Kidney (tissue), 13 donors: ENCODE measurements at regions not wholly inside any gene's neighbourhood (a gene's known extent, or its start where the extent isn't known, plus 50 kb on each side); places are given as distances from the start of the nearest gene placed in this dataset.

ENCODE experiments used
- DNase-seq, 5 donors: peaks; one replicate each; pipeline ENCODE4 v3.0.0-alpha.2; 2013 to 2020
- FAIRE-seq: peaks from 2 replicates; lab custom pipeline; 2012; peaks lifted over from hg19 to GRCh38; lab: Jason Lieb, UNC
- H3K27ac ChIP-seq, 2 donors: one replicate each; pipeline ENCODE4 v1.7.0; 2013; ENCODE audit warnings: low read depth in 2 of 2, low read length in 2 of 2, inconsistent platforms in 1 of 2
- H3K27me3 ChIP-seq: one replicate; pipeline ENCODE4 v1.7.1; 2013; ENCODE audit warnings: low read length, inconsistent platforms; ENCODE audit not compliant: control insufficient read depth, insufficient read depth
- H3K36me3 ChIP-seq, 3 donors: one replicate each; pipeline versions ENCODE4 v1.7.0 to v1.7.1; 2013; ENCODE audit warnings: low read length in 3 of 3, control low read depth in 1 of 3, inconsistent platforms in 1 of 3; ENCODE audit not compliant: insufficient read depth in 3 of 3, control insufficient read depth in 2 of 3
- H3K4me1 ChIP-seq, 3 donors: one replicate each; pipeline versions ENCODE4 v1.7.0 to v1.7.1; 2013; ENCODE audit warnings: low read length in 3 of 3, inconsistent platforms in 1 of 3, low read depth in 1 of 3; ENCODE audit not compliant: control insufficient read depth in 2 of 3, insufficient read depth in 2 of 3
- H3K4me3 ChIP-seq, 3 donors: one replicate each; pipeline versions ENCODE4 v1.7.0 to v1.8.1; 2013; ENCODE audit warnings: low read length in 3 of 3, control low read depth in 1 of 3, inconsistent platforms in 1 of 3
- H3K9ac ChIP-seq, 3 donors: one replicate each; pipeline versions ENCODE4 v1.7.0 to v1.7.1; 2013; ENCODE audit warnings: low read length in 3 of 3, control low read depth in 1 of 3, inconsistent platforms in 1 of 3
- H3K9me3 ChIP-seq, 3 donors: one replicate each; pipeline versions ENCODE4 v1.7.0 to v1.7.1; 2013; ENCODE audit warnings: low read length in 3 of 3, control low read depth in 1 of 3, inconsistent platforms in 1 of 3; ENCODE audit not compliant: control insufficient read depth in 2 of 3, insufficient read depth in 1 of 3
- intact Hi-C: fragments of 100-400 bp; cut with DNase I; formaldehyde crosslinking; loops from one replicate; pipeline ENCODE4 v1.11.1; 2022
- TF ChIP-seq, protein P1 (sequence below): IDR thresholded peaks from 3 replicates; pipeline ENCODE4 v1.5.1; 2012; ENCODE audit warnings: mild to moderate bottlenecking, moderate library complexity, borderline replicate concordance; ENCODE audit not compliant: insufficient read depth; ENCODE audit errors: extremely low read depth
- donor health status: control.
- donor health status: control.
- donor health status: control.
- donor health status: control.
- donor health status: control.
- donor health status: DM: yes; HTN: yes; CAD: no.
- donor health status: Normal renal cell carcinoma (clear cell type).

DNA sequence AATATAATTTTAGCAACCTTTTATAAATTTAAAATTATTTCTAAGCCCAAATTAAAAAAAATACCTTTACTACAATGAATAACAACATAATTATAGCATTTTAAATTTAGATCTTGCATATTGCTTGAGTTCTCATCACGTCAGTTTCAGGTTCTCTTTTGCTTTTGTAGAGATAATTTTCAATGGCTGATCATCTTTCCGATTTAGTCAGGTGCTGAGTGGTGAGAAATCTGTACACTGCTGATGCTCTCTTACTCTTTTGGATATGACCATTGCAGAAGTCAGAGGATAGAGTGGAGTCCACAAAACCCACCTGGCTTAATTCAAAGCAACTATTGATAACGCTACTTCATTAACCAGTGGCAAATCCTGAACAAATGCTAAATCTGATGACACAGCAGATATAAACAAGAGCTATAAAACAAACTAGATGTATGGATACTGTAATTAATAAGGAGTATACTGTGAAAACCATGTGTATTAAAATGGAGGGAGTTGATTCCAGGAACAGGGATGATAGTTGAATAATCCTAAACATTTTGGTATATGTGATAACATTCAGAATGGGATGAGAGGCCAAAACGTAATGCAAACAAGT lies 394.8 kb downstream of the CSNK1G3 start:
- no peak for DNase-seq
- H3K9me3 ChIP-seq, result no peaks in the 10 kb centered on the region
- H3K4me1 ChIP-seq, result no peaks in the 10 kb centered on the region
- H3K9ac ChIP-seq, result no peak overlapping the region
- TF ChIP-seq, protein P1, sequence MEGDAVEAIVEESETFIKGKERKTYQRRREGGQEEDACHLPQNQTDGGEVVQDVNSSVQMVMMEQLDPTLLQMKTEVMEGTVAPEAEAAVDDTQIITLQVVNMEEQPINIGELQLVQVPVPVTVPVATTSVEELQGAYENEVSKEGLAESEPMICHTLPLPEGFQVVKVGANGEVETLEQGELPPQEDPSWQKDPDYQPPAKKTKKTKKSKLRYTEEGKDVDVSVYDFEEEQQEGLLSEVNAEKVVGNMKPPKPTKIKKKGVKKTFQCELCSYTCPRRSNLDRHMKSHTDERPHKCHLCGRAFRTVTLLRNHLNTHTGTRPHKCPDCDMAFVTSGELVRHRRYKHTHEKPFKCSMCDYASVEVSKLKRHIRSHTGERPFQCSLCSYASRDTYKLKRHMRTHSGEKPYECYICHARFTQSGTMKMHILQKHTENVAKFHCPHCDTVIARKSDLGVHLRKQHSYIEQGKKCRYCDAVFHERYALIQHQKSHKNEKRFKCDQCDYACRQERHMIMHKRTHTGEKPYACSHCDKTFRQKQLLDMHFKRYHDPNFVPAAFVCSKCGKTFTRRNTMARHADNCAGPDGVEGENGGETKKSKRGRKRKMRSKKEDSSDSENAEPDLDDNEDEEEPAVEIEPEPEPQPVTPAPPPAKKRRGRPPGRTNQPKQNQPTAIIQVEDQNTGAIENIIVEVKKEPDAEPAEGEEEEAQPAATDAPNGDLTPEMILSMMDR, result no peak
- H3K4me3 ChIP-seq, result no peak overlapping the region
- no peak overlapping the region for H3K27ac ChIP-seq
- FAIRE-seq, result no peak
- no peaks in the 10 kb centered on the region for H3K27me3 ChIP-seq
- intact Hi-C loops, result no loop called here
- H3K36me3 ChIP-seq, result no peaks in the 10 kb centered on the region

DNA sequence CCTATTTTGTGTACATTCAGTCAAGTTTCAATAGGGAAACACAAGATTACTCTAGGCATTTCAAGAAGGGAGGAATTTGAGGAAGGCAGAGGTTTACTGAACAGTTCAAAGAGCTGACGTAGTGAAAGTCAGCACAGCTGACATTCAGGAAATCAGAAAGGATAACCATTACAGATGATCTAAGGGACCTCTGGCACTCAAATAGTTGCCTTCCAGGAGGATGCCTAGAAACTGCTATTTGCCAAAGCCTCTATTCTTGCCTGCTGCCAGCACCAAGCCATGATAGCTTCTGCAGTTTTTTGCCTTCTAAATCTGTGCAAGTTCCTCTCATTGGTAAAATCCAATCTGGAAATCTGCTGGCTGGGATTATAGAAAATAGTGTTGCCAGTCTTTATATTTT lies 373.1 kb downstream of the CSNK1G3 start:
- H3K27ac ChIP-seq, result no peak overlapping the region
- H3K4me1 ChIP-seq, result no peaks in the 10 kb centered on the region
- no peaks in the 10 kb centered on the region for H3K36me3 ChIP-seq
- intact Hi-C loops, result no loop called here
- H3K27me3 ChIP-seq, result no peaks in the 10 kb centered on the region
- H3K4me3 ChIP-seq, result no peak overlapping the region
- FAIRE-seq (no peak), DNase-seq (no peak)
- TF ChIP-seq, protein P1, result no peak
- H3K9ac ChIP-seq, result no peak overlapping the region
- H3K9me3 ChIP-seq, result no peaks in the 10 kb centered on the region

DNA sequence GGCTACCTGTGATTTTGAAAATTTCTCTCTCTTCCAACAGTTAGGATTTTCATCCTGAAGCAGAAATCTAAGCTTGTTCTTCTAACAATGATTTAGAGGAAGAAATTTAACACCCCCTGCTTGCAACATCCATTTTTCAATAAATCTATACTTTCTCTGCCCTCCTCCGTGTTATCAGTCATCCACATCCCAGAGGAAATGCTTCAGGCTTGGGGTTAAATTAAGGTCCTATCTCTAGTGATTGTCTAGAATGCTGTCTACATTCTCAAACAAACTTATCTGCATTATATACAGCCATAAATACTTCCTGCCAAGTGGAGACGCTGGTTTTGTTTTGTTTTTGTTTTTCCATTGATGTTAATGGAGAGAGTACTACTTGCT lies 371.0 kb downstream of the CSNK1G3 start:
- TF ChIP-seq, protein P1, result no peak
- Histone ChIP-seq H3K4me3 (peak overlapping the region in 2 of 3 donors; percentile 5 to 26), H3K27ac (no peak overlapping the region), H3K9me3 (no peaks in the 10 kb centered on the region), H3K27me3 (no peaks in the 10 kb centered on the region), H3K4me1 (no peaks in the 10 kb centered on the region), H3K36me3 (no peaks in the 10 kb centered on the region), H3K9ac (no peak overlapping the region)
- peak in 2 of 5 donors; percentile 50 to 54 for DNase-seq
- no peak for FAIRE-seq
- intact Hi-C loops, result no loop called here
